Esophagus muscularis mucosa (tissue), 3 donors: ENCODE measurements at regions not wholly inside any gene's neighbourhood (a gene's known extent, or its start where the extent isn't known, plus 50 kb on each side); places are given as distances from the start of the nearest gene placed in this dataset.

Experiments used
- CTCF ChIP-seq, 3 experiments: fragments of 200-600 bp in 2 of 3; fragments of 450-650 bp in 1 of 3; sonication (generic) in 2 of 3; IDR thresholded peaks; one replicate each; pipeline ENCODE4 v1.5.1; 2017 to 2019; ENCODE audit warnings: antibody characterized with exemption in 3 of 3, mild to moderate bottlenecking in 2 of 3, moderate library complexity in 1 of 3
- EP300 ChIP-seq: sonication (generic); formaldehyde crosslinking; IDR thresholded peaks from one replicate; pipeline ENCODE4 v1.6.1; 2017; ENCODE audit warnings: antibody characterized with exemption

- TF ChIP-seq CTCF (IDR thresholded peaks at IDR 0.05): no peak
- TF ChIP-seq EP300: no peak
These were observed 431.1 kb upstream of the KLF6 start for GRCh38 chr10:4215963-4216575.
